Gastroesophageal sphincter (tissue), 4 donors: ENCODE measurements at regions not wholly inside any gene's neighbourhood (a gene's known extent, or its start where the extent isn't known, plus 50 kb on each side); places are given as distances from the start of the nearest gene placed in this dataset.

Experiments
- ATAC-seq: fragments of 150-250 bp; one replicate; pipeline ENCODE4 v1.9.1; 2016; ENCODE audit warnings: mild to moderate bottlenecking, moderate library complexity
- H3K27ac ChIP-seq, 4 donors: fragments of 200-600 bp; sonication (generic) in 3 of 4; 1 replicate in 3 of 4; 2 replicates in 1 of 4; pipeline ENCODE4 v1.5.1; 2016 to 2019
- H3K27me3 ChIP-seq: fragments of 200-600 bp; sonication (generic); one replicate; pipeline ENCODE4 v1.5.1; 2019
- H3K36me3 ChIP-seq, 2 donors: fragments of 200-600 bp; sonication (generic); one replicate each; pipeline ENCODE4 v1.5.1; 2019; ENCODE audit warnings: control low read depth in 1 of 2
- H3K4me1 ChIP-seq, 3 donors: fragments of 200-600 bp; sonication (generic); 1 replicate in 2 of 3; 2 replicates in 1 of 3; pipeline ENCODE4 v1.5.1; 2016 to 2019; ENCODE audit warnings: control low read depth in 2 of 3
- H3K4me3 ChIP-seq, 2 donors: fragments of 200-600 bp; sonication (generic); one replicate each; pipeline ENCODE4 v1.5.1; 2019; ENCODE audit warnings: mild to moderate bottlenecking in 1 of 2, moderate library complexity in 1 of 2
- H3K9me3 ChIP-seq, 3 donors: fragments of 200-600 bp; sonication (generic); one replicate each; pipeline ENCODE4 v1.5.1; 2017 to 2019; ENCODE audit warnings: control low read depth in 2 of 3
- CTCF ChIP-seq, 4 experiments: fragments of 200-600 bp in 2 of 4; fragments of 450-650 bp in 2 of 4; sonication (generic) in 1 of 4; IDR thresholded peaks; one replicate each; pipeline ENCODE4 v1.5.1; 2017 to 2019; ENCODE audit warnings: antibody characterized with exemption in 4 of 4, mild to moderate bottlenecking in 2 of 4, moderate library complexity in 2 of 4
- EP300 ChIP-seq: sonication (generic); formaldehyde crosslinking; IDR thresholded peaks from one replicate; pipeline ENCODE4 v1.6.1; 2017; ENCODE audit warnings: antibody characterized with exemption, mild to moderate bottlenecking
- POLR2A ChIP-seq, 2 donors: fragments of 450-650 bp; IDR thresholded peaks; one replicate each; pipeline ENCODE4 v1.6.1; 2017; ENCODE audit warnings: antibody characterized with exemption in 2 of 2, mild to moderate bottlenecking in 2 of 2, moderate library complexity in 1 of 2
- POLR2AphosphoS5 ChIP-seq: sonication (generic); formaldehyde crosslinking; IDR thresholded peaks from one replicate; pipeline ENCODE4 v1.6.1; 2017; ENCODE audit warnings: antibody characterized with exemption
- WGBS, 2 donors: methylation state at CpG; one replicate each; pipeline ENCODE4 v1.1.5; 2018; ENCODE audit warnings: low coverage in 1 of 2; 5-methylcytosine and 5-hydroxymethylcytosine counted together

GRCh38 chr3:191804935-191805334 lies 344.0 kb downstream of the PYDC2 start:
- ATAC-seq = no peak

DNA sequence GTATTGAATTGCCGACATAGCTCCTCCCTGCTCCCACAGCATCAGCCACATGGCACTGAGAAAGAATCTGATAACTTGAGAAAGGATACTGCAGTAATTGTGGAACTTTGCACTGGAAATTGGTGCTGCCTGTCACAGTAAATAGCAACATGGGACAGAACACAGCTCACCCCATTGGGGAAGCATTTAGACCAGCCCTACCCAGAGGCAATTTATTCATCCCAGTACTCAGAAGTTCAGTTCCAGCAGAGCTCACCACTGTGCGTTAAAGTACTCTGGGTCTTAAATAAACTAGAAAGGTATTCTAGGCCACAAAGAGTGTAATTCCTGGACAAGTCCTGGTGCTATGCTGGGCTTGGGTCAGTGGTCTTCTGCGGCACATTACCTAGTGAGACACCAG lies 347.1 kb downstream of the PYDC2 start:
- TF ChIP-seq EP300 (no peak), POLR2AphosphoS5 (no peak), CTCF (IDR thresholded peaks at IDR 0.05) (no peak), POLR2A (IDR thresholded peaks at IDR 0.05) (no peak)
- H3K27ac ChIP-seq = no peak overlapping the region
- no peak overlapping the region for H3K4me3 ChIP-seq
- H3K9me3 ChIP-seq = peaks cover 0 to 34% (median 0%) of the 10 kb centered on the region in 3 donors
- no peaks in the 10 kb centered on the region for H3K36me3 ChIP-seq
- no peaks in the 10 kb centered on the region for H3K27me3 ChIP-seq
- 67 to 93% methylated on average over 1 to 2 of the region's 3 CpGs for WGBS, 2 donors
- no peak for ATAC-seq
- H3K4me1 ChIP-seq = no peaks in the 10 kb centered on the region

More at GRCh38 chr3:191804935-191805334, 344.0 kb downstream of the PYDC2 start:
- no peaks in the 10 kb centered on the region for H3K27me3 ChIP-seq
- peaks cover 0 to 46% (median 0%) of the 10 kb centered on the region in 3 donors for H3K9me3 ChIP-seq
- TF ChIP-seq CTCF (IDR thresholded peaks at IDR 0.05) = no peak
- TF ChIP-seq POLR2AphosphoS5 = no peak
- no peak for TF ChIP-seq EP300
- TF ChIP-seq POLR2A (IDR thresholded peaks at IDR 0.05) = no peak
- no peaks in the 10 kb centered on the region for H3K4me1 ChIP-seq
- no peaks in the 10 kb centered on the region for H3K36me3 ChIP-seq
- no peak overlapping the region for H3K4me3 ChIP-seq
- H3K27ac ChIP-seq = no peak overlapping the region
- WGBS, 2 donors = no CpG with 5 or more reads among the region's 1 CpG

DNA sequence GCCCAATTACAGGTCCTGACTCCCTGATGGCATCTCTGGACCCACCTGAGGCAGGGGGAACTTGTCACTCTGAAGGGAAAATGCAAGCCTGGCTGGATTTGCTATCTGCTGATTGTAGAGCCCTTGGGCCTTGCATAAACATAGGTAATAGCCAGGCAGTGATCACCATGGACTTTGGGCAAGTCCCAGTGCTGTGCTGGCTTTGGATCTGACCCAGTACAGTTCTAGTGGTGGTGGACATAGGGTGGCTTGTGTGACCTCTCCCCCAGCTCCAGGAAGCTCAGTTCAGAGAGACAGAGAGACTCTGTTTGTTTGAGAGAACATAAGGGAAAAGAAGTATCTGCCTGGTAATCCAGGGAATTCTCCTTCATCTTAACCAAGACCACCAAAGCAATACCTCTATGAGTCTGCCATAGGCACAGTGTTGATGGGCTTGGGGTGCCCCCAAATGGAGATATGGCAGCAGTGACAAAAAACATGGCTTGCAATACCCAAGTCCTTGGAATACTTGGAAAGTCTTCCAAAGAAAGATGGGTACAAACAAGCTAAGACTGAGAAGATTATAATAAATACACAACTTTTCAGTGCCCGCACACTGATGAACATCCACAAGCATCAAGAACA lies 348.5 kb downstream of the PYDC2 start:
- H3K36me3 ChIP-seq = no peaks in the 10 kb centered on the region
- no peaks in the 10 kb centered on the region for H3K27me3 ChIP-seq
- H3K4me1 ChIP-seq = no peaks in the 10 kb centered on the region
- TF ChIP-seq CTCF (IDR thresholded peaks at IDR 0.05) = no peak
- TF ChIP-seq EP300 = no peak
- TF ChIP-seq POLR2AphosphoS5 = no peak
- TF ChIP-seq POLR2A (IDR thresholded peaks at IDR 0.05) = no peak
- 100% methylated on average over 1 of the region's 1 CpG for WGBS, 2 donors
- peaks cover 0 to 34% (median 0%) of the 10 kb centered on the region in 3 donors for H3K9me3 ChIP-seq
- no peak overlapping the region for H3K27ac ChIP-seq
- no peak for ATAC-seq
- H3K4me3 ChIP-seq = no peak overlapping the region

- TF ChIP-seq POLR2AphosphoS5 = no peak
- Histone ChIP-seq H3K27me3 (no peaks in the 10 kb centered on the region), H3K4me3 (no peak overlapping the region), H3K4me1 (no peaks in the 10 kb centered on the region), H3K36me3 (no peaks in the 10 kb centered on the region), H3K9me3 (peaks cover 0 to 25% (median 0%) of the 10 kb centered on the region in 3 donors), H3K27ac (no peak overlapping the region)
- ATAC-seq = no peak
These were observed 352.3 kb downstream of the PYDC2 start for GRCh38 chr3:191813245-191813644.

- Histone ChIP-seq H3K27ac (no peak overlapping the region), H3K36me3 (no peaks in the 10 kb centered on the region)
These were observed 387.9 kb downstream of the PYDC2 start for GRCh38 chr3:191848818-191849217.

More at GRCh38 chr3:191848818-191849217, 387.9 kb downstream of the PYDC2 start:
- no peak for ATAC-seq
- no peaks in the 10 kb centered on the region for H3K27me3 ChIP-seq
- TF ChIP-seq CTCF (IDR thresholded peaks at IDR 0.05) (no peak), POLR2A (IDR thresholded peaks at IDR 0.05) (no peak), POLR2AphosphoS5 (no peak), EP300 (no peak)
- no peak overlapping the region for H3K4me3 ChIP-seq
- no peaks in the 10 kb centered on the region for H3K4me1 ChIP-seq
- H3K9me3 ChIP-seq = no peaks in the 10 kb centered on the region
